ENCODE measurements at regions not wholly inside any gene's neighbourhood (a gene's known extent, or its start where the extent isn't known, plus 50 kb on each side); places are given as distances from the start of the nearest gene placed in this dataset.

DNA sequence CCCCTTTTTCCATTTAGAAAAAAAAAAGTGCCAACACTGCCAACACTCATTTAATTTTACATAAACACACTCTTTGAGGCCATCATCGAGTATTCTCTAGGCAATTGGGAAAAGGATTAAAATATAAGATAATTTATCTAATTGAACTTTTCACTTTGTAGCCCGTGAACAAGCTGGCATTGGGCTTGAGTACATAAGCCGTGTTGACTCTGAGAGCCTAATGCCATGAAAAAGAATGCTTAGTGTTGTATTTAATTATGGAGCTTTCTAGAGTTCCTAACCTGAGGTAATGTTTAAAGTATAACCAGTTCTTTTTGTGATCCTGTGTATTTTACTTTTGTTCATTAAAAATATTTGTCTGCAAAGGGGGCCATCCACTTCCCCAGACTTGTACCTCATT, 193.8 kb downstream of the LYPLAL1 start:
- TF ChIP-seq, protein P1, sequence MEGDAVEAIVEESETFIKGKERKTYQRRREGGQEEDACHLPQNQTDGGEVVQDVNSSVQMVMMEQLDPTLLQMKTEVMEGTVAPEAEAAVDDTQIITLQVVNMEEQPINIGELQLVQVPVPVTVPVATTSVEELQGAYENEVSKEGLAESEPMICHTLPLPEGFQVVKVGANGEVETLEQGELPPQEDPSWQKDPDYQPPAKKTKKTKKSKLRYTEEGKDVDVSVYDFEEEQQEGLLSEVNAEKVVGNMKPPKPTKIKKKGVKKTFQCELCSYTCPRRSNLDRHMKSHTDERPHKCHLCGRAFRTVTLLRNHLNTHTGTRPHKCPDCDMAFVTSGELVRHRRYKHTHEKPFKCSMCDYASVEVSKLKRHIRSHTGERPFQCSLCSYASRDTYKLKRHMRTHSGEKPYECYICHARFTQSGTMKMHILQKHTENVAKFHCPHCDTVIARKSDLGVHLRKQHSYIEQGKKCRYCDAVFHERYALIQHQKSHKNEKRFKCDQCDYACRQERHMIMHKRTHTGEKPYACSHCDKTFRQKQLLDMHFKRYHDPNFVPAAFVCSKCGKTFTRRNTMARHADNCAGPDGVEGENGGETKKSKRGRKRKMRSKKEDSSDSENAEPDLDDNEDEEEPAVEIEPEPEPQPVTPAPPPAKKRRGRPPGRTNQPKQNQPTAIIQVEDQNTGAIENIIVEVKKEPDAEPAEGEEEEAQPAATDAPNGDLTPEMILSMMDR (conservative IDR thresholded peaks at IDR 0.05): no peak
- no peak for TF ChIP-seq EZH2 (IDR thresholded peaks at IDR 0.05; ENCODE audit: low read depth)
